CD4-positive, alpha-beta T cell treated with Interleukin-21 for 1 hour (primary cell): ENCODE measurements at regions not wholly inside any gene's neighbourhood (a gene's known extent, or its start where the extent isn't known, plus 50 kb on each side); places are given as distances from the start of the nearest gene placed in this dataset.

ENCODE experiments used
- DNase-seq: peaks from one replicate; pipeline ENCODE4 v3.0.0-alpha.2; 2020

DNA sequence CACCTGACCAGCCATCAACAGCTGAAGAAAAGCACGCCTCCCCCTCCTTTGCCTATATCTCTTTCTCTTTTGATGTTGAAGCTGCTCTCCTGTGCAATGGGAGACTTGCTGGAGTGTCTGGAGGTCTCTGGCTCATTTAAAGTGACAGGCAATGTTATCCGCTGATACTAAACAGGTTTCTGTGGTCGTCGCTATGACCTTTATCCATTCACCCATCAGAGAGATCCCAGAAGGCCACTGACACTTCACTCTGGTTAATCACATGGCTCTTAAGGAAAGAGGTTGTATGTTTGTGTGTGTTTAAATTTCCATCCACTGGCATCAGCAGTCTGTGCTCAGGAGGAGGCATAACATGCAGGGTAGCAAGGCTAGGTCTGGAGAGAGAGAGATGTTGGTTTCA is 277.3 kb downstream of the MTX2 start:
- no peak for DNase-seq

DNA sequence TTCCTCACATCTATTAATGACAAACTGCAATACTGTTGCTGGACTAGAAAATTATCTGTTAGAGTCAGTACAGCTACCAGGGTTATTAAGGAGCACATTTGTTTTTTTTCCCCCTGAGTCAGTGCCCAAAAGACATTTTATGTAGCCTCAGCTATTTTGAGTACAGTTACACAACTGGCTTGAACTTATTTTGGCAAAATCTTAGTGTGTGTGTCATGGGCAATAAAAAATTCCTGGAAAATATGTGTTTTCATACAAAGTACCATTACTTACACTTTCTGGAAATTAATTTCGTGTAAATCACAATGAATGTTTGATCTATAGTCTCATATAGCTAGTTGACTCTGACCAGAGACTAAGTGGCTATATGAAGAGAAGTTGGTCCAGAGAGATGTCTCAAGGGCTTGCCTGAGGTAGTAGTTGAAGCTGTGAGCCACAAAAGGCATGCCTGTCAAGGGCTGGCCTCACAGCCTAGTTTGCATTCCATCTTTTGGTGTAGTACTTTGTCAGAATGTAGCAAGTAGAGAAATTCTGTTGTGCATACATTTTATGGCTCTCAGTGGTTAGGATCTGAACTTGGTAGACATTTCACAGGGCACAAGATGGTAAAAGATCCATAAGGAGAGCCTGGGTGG is 283.4 kb downstream of the MTX2 start:
- no peak for DNase-seq

DNA sequence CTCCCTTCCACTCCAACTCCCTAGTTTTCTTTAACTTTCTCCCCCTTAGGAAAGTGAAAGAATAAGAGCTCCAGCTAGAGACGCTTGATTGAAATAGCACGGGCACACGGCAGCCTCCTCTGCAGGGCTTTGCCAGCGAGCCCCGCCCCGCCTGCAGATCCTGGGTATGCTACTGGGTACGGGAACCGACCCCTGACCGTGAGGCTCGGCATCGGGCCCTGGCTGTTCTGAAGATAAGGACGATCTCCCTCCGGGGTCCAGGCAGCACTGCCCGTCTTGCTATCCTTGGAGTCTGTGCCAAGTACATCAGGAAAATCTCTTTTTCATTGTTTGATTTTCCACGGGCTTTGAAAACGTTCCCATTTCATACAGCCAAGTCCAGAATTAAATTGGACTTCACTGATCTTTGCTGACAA is 284.5 kb downstream of the MTX2 start:
- peak; percentile 2 for DNase-seq

DNA sequence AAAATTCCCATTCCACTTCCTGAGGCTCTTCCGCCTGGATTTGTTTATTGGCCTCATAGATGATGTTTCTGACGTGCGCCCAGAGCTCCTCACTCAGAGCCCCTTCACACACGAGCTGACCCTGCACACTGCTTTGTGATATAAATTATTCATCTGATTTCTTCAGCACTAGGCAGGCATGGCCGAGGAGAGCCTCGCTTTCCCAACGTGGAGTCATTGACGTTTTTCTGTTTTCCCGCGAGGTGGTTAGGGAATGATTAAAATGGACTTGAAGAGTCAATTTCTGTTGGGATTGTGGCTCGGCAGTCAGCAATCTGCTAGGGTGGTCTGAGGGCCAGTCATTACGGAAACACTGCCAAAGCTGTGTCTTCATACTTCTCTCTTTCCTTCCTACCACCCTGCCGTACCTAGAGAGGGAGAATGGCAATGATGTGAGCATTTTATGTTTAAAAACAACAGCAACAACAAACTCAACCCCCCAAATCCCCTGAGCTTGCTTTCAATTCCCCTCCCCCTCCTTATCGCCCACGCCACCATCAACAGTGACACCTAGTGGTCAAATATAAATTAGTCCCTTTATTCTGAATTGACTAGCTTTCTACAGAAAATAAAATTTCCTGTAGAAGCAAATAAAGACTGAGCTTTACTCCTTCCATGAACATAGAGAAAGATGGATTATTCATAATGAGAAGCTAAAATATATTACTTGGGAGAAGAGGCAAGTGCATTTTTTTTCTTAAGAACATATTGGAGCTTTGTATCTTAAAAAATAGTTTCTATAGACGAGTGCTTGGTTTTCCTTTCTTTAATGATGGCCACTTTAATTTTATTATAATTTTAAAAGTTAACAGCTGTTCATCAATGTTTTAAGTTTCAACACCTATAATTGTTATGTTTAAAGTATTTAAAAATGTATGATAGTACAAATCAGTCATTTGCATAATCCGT is 285.1 kb downstream of the MTX2 start:
- peak; percentile 48 for DNase-seq

DNA sequence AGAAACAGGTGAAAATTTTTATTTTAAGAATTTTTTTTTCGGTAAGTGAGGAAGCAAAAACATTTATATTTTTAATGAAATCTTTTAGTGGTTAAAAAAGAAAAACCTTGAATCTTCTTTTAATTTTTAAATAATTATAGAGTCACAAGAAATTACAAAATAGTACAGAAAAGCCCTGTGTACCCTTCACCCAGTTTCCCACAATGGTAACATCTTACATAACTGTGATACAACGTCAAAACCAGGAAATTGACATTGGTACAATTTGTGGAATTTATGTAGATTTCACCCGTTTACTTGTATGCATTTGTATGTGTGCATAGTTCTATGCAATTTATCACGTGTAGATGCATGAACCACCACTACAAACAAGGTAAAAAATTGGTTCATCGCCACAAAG is 285.9 kb downstream of the MTX2 start:
- no peak for DNase-seq

DNA sequence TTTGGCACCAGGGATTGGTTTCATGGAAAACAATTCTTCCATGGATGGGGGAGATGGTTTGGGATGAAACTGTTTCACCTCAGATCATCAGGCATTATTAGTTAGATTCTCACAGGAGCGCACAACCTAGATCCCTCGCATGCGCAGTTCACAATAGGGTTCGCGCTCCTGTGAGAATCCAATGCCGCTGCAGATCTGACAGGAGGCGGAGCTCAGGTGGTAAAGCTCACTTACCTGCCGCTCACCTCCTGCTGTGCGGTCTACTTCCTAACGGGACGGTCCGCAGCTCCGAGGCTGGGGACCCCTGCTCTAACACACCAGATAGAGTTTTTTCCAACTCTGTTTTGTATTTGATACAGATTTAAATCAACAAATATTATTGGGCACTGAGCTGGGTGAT is 286.5 kb downstream of the MTX2 start:
- DNase-seq = no peak

DNA sequence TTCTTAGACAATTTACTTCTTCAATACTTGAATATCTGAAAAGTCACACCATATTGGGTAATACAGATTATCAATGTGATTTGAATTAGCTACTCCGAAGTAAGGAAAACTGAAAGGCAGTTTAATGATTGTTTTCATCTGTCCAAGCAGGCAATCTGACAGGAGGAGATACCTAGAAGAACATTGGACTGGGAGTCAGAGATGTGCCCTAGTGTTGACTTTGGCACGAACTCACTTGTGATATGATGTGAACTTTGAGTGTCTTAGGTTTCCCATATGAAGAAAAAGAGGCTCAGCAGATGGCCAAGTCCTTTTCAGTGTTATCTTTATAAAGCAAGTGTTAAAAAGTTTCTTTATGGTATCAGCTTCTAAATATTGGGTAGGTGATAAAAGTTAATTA is 287.1 kb downstream of the MTX2 start:
- no peak for DNase-seq

DNA sequence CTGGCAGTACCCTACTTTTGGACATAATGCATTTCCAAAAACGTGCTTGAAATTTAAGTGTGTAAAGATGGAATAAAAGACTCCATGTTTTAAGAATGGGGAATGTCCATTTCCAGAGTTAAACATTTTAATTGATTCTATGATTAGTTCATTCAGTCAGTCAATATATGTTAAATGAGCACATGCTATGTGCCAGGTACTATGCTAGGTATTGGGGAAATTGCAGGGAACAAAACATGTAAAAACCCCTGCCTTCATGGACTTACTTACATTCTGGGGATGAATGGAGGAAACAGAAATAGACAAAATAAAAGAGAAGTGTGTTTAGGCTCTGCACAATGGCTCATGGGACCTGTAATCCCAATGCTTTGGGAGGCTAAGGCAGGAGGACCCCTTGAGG is 288.6 kb downstream of the MTX2 start:
- DNase-seq = no peak

DNA sequence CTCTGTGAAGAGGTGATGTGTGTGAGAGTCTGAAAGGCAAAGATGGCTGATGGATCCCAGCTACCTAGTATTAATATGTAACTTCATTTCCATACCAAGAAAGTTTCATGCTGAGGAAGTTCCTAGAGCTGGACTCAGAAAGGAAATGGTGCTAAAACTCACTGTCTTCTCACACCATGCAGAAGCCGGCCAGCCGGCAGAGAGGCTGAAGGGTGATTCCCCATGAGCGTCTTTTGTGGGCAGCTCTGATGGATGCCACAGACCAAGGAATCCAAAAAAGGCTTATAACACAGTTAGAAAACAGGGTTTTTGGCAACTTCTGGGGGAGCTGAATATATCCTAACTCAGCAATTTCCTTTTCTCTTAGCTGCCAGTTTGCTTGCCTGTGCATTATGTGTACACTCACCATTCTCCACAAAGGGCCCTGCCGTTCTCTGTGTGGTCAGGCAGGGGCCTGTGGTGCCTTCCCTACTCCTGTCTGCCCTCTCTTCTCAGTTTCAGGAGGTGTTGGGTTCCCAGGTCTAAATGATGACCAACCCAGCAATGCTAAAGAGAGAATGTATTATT is 289.4 kb downstream of the MTX2 start:
- DNase-seq = no peak

DNA sequence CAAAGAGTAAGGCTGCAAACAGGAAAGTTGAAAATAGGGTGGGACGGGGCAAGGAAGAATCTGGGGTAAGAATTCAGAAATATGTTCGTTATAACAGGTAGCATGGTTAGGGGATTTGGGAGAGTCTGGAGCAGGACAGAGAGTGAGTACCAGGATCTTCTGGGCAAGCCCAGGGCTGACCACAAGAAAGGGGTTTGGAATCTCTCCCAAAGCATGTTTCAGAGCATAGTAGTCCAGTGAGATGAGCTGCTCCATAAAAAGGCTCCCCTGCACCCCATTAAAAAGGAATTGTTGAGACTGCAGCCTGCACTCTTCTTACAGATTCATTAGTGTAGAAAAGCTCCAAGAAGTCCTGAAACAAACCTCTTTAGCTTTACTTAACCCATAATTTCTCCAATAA is 291.1 kb downstream of the MTX2 start:
- DNase-seq = no peak

DNA sequence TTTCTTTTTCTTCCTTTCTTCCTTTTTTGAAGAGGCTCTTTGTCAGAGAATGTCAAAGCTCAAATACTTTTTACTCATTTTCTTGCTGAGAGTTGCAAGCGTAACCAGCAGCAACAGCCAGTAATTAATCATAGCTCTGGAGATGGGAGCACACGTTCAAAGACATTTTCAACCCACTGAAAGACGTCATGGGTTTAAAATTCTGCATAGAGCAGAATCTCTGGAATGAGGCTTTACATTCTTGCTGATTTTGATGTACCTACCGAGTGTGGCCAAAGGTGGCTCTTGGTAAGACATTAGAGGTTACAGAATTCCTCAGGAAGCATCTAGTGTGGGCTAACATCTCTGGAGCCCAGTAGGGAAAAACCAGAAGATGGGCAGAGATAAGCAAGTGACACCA is 292.5 kb downstream of the MTX2 start:
- no peak for DNase-seq

DNA sequence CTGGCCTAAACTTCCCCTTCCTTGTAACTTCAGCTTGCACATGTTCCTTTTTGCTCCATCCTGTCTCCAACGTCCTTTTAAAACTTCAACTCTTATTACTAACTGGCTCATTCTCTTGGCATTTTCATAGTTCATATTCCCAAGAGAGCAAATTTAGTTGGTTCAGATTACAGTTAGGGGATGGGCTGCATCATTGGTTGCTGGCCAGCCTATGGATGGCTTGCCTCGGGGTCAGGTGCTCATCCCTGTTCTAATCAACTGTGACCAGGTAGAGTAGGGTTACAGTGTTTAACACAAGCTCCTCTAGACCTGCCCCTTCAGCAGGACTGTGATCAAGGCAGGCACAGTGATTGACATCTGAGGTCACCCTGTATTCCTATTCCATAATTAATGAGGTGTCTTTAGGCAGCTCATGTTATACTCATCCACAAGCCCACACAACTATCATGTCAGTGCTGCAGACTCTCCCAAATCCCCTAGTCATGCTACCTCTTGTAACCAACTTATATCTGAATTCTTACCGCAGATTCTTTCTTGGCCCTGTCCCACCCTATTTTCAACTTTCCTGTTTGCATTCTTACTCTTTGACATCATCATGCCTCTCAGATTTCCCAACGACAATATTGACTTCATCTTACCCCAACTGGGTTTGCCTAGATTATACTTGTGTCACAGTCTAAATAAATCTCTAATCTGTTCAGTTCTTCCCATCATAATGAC is 293.3 kb downstream of the MTX2 start:
- no peak for DNase-seq

DNA sequence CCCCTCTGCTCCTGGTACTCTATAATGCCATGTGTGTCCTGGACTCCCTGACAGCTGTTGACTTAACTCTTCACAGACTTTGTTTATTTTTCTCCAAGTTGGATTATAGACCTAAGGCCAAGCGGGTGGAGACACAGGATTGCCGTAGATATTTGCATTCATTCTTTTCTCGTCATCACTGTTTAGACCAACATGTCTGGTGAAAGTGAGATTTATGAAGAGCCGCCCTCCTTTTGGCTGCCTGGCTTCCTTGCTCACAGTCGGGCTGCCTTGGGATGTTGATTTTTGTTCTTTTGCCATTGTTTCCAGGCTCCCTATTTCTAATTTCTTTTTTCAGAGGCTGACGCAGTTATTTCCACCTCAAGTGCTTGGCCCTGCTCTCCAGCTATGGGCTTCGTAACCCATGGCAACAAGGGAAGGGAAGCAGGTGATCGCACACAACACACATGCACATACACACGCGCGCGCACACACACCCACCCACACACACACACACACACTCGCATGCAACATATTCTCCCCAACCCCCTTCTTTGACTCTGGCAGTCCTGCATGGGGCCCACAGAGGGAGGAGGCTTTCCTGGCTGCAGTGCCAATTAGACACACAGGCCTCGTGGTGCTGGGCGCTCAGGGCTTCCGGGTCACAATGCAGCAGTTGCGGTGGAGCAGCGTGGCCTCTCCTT is 296.5 kb downstream of the MTX2 start:
- DNase-seq = no peak

DNA sequence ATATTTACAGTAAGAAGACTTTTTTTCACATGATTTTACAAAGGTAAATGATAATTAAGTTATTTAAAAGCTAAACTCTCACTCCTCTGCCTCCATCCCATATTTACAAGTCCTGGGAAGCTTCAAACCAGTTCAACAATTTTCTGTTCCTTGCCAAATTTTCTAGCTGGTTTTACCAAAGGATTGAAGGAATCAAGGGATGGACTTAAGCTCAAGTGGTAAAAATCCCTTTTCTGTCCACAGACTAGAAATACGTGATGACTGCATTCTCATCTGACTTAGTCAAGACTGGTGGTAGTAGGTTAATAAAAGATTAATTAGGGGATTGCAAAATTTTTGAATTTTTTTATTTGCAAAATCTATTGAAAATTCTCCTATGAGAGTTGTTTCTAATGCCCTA is 297.3 kb downstream of the MTX2 start:
- DNase-seq = no peak

DNA sequence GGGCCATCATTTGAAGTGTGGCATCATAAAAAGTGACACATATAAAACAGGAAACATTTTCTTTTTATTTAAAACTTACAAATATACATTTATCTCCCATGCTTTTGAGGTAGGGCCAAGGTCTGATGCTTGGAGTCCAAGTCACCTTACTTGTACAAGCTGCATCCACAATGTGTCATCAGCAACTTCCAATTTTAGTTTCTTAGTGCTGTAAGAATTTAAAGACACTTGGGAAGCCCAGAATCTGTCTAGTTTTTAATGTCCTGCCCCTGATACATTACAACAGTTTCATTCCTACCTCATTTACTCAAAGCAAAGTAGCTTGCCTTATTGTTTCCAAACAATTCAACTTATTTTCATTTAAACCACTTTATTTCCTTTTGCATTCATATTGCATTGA is 297.7 kb downstream of the MTX2 start:
- no peak for DNase-seq

DNA sequence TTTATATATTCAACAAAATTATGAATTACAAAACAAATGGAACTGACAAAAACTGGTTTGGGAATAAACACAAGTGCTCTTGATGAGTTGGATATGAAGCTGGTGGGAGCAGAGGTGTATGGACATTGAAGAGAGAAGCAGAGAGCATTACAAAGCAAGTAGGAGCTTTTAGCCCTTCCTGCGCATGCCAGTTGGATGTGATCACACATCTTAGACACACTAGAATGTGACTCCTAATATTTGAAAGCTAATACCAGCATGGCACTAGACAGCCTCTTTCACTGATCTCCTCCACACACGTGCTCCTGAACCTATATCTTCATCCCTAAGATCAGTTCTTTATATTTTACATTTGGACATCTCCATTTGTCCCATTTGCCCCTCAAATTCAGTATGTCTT is 298.1 kb downstream of the MTX2 start:
- DNase-seq = no peak

DNA sequence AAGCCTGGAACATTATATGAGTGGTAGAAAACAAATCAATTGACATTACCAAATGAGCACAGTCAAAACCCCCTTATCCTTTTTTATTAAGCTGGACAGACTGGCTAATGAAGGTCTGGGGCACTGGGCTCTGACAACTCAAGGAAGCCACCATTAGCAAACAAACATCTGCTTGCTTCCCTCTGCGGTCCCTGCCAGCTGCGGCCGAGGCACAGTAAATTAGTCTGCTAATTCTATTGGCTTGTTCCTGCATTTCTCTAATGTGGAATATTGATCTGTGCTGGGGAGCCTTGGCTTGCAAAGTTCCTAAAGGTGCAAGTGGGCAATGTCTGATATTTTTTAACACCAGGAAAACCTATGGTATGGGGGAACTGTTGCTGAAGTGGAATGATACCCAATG is 300.3 kb downstream of the MTX2 start:
- no peak for DNase-seq

DNA sequence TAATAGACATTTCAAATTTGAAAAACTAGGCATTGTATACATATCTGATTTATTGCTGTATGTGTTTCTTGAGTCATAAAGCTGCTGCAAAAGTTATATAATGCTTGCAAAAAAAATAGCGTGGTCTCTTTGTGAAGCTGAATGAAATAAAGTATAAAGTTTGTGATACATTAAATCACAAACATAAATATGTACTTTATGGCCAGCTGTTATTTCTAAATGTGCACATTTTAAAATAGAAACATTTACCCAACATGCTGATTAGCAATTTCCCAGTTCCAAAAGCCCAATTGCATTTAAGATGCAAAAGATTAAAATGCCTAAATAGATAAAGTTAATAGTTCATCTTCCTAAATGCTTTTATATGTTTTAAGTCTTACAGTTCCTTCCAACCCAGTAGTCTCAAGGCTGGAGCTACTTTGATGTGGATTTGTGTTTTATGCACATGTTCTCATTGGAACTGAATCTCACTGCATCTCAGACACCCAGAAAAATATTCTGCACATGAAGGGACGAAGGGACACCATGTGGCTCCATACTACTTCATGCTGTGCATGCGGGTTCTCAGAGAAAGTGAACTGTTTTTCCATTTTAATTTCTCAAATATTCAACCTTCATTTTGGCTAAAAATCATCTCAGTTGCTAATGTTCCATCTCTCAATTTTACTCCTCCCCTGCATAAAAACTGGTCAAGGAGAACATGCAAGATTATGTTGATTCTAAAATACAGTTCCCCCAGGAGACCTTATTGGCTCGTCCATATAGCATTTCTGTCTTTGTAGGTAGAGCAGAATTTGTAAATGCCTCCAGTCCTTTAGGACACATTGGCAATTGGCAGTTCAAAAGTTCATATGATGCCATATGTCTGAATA is 304.6 kb downstream of the MTX2 start:
- DNase-seq = no peak

DNA sequence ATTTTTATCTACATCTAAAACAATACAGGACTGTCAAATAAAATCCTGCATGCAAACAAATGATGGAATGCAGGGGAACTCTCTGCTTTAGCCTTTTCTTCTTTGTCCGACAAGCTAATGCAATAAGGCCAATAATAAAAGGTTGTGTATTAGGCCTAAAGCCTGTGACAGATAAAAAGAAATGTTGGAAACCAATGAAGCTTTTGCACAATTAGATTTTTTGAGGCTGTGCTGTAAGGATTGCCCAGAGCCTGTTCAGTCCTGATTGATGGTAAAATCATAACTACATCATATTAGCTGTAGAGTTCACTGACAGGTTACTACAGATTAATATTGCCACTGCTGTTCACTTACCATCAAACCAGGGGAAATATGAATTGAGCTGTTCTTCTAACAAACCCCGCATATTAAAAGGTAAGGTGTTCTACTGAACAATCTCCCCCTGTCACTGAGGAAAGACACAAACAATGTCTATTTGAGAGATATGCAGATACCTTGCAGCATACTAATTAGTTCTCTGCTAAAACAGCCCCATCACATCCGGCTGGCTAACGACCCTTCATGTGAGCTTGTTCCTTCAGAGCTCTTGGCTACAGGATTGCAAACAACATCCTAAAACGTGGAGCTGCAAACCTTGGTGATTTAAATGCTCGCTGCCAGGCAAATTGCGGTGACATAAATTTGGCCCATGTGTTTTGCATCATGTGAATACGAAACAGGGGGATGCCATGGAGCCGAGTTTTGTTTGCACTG is 305.4 kb downstream of the MTX2 start:
- DNase-seq = no peak

DNA sequence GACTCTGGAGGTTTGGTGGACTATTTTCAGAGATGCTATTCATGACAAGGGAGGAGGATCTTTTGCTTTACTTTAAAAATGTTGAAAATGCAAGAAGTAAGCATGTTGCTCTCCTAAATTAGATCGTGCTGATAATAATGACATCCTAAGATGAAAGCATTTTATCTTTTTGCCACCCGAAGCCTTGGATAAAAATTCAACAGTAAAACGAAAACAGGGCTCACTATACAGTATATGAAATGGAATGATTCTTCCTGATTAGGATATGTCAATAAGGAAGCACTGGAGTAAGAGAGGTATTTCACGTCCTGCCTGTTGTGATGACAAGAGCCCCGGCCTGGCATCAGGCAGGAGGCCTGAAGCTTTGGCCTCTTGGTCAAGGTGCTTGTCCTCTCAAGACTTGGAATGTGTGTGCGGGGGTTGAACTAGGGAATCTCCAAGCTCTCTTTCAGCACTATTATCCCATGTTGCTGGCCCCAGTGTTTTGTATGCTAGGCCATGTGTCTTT is 306.0 kb downstream of the MTX2 start:
- DNase-seq = no peak

DNA sequence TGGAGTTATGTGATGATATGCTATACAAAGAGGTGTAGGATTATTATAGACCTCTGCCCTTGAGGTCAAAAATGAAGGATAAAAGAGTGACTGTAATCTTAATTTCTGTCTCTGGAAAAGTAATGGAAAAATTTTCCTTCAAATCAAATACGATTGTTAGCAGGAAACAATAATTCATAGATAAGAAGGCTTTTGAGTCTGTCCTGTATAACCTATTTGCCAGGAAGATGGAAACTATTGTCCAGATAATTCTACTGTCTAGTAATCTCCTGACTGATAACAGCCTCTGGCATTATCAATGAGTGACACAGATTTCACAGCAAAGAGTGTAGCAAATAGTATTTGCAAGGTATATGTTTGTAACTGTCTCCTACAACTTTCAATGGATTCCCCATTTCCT is 307.8 kb downstream of the MTX2 start:
- DNase-seq = no peak
